ENCODE measurements at regions not wholly inside any gene's neighbourhood (a gene's known extent, or its start where the extent isn't known, plus 50 kb on each side); places are given as distances from the start of the nearest gene placed in this dataset.
"Not testable (repeated sequence)": the region's sequence is repeated elsewhere in the genome, so short reads cannot be mapped to it uniquely, and the experiment has no call there.

DNA sequence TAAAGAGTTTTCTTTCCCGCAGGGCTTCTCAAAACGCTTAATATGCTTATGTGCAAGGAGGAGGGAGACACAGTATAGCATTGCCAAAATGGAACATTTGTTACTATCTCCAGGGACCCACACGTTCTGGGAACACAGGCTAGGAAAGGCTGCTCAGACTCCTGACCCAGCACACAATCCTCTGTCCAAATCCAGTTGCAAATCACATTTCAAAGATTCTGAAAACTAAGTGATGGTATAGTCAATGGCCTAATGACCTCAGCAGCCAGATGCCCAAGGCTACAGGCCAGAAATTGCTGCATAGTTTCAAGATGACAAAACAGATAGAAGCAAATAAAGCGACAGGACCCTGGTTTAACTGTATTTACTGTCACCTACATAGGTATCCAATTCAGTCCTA, 97.0 kb upstream of the GRIP1 start:
- no peak for DNase-seq (ENCODE audit: low read depth)

DNA sequence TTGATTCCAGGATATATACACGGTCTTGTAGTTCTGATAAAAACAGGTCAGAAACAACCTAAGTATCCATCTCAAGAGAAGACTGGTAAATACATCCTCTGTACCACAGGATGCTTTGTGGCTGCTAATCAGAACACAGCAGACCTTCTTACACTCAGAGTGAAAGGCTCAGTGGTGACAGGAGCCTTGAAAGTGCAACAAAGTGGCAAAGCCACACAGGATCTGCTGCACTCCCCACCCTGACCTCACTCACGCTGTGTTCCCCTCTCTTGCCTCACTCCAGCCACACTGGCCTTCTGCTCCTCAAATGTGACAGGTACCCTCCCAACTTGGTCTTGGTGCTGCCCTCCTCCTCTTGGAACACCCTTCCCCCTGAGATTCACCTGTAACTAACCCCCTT, 98.1 kb upstream of the GRIP1 start:
- DNase-seq (ENCODE audit: low read depth), result no peak

DNA sequence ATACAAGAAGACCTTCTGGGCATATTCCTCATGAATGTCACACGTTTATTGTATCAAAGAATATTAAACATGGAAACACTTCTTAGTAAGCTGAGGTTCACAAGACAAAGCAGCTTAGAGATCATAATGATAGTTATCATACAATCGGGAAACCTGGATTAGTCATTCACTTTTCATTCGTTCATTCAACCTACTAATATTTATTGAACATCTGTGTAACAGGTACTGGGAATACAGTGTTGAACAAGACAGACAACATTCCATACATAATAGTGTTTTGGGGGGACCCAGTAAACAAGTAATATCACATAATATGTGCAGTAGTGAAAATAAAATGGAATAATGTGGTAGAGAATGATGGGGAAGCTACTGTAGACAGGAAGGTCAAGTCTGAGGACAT, 100.6 kb upstream of the GRIP1 start:
- no peak for DNase-seq (ENCODE audit: low read depth)

DNA sequence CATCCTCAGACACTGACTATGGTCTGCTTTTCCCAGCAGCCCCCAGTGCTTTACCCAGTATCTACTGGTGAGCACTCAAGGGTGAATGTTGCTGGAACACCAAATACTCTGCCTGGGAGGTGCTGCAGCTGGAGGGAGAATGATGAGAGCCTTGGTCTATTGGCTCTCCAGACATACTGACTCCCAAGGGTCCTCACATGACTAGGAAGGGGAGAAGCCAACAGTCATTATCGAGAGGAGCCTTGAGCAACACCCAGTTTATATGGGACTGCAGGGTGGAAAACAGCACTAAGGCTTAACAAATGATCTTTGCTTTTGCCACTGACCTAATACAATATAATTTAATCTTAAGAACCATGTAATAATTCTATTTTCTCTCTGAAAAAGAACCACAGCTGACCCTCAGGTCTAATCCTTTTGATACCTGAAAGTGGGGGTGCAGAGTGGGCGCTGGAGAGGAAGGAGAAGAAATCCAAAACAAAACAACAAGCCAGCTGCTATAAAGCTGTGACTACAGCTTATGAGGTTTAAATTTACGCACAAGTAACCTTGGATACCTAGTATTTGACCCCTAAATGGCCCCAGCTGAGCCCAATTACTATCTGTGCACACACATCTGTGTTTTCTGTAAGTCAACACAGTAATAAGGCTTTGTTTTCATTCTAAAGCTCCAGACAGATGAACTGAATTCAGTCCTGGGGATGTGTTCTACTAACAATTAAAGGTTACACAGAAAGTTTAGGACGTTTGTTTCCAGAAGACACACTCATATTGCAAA, 107.8 kb upstream of the GRIP1 start:
- no peak for DNase-seq (ENCODE audit: low read depth)

DNA sequence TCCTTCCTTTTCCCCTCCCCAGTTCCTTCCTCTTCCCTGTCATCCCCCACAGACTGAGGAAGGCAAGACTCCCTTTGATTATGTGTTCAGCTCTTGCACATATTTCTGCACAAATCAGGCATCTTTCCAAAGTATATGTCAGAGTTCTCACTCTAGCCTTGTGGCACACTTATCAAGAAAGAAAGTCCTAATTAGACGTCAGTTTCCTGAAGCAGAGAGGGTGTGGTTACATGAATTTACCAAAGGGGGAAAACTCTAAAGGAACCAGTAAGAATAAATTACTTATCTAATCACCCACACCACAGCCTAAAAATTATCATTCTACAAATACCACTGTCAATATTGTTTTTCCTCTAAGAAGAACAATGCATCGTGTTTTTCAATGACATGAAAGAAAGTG, 120.7 kb upstream of the GRIP1 start:
- no peak for DNase-seq (ENCODE audit: low read depth)

DNA sequence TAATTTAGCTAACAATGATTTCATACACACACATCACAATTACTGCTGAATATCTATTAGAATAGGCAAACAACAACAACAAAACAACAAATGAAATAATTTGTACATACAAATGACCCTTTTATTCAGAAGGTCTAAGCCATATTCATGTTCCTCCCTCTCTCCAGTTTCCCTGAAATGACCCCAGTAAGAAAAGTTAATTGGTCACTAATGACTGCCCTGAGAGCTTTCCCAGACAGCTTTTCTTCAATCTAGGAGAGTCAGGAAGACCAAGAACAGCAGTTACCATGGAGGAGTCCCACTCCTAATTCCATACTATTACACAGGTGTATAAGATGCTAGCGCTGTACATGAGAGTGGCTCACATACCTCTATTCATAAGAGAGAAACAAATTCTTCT, 121.2 kb upstream of the GRIP1 start:
- no peak for DNase-seq (ENCODE audit: low read depth)

DNA sequence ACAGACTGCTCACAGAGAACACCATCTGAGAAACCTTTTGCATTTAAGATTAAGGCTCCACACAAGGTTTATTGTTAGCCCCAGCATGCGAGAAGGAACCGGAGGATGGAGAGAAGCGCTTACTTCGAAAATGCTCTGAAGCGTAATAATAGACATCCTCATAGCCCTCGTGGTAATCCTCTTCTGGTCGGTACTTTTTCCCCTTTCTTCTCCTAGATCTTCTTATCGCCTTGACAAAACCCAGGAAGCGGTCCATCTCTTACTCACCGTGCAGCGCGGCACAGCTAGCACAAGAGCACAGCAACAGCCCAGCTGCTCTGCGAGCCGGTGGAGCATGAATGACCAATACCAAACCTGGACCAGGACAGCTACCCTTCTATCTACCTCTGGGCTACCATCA, 125.1 kb upstream of the GRIP1 start:
- no peak for DNase-seq (ENCODE audit: low read depth)

DNA sequence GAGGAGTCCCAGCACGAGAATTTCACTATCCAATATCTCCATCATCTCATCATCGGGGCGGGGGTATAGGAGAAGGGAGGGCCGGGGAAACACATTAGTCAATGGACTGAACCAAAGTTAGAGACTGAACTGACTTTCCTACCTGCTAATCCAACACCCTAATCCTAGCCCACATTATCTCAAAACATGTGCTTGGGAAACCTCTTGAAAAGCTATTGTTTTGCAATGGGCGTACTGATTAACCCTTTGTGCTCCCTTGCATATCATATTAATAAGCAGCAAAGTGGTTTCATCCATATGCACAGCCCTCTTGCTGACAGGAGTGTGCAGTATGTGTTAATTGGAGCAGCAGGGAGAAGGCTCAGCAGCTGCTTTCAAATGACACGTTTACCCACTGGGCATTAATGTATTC, 125.7 kb upstream of the GRIP1 start:
- no peak for DNase-seq (ENCODE audit: low read depth)

DNA sequence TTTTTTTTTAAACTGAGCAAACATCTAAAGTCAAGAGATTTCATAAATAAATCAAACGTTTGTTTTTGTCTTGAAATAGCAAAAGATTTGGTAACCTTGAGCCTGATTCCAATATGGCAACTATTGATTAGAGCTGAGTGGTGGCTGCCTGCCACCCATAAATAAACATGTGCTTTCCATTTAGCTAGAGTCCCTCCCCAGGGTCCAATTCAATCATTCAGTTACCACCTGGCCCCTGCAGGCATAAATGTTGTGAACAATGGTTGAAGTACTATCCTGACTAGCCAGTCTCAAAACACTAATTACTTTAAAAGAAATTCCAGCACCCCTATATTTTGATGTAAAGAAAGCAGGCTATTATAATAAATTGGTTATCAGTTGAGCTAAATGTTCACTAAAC, 129.7 kb upstream of the GRIP1 start:
- DNase-seq (ENCODE audit: low read depth), result no peak

DNA sequence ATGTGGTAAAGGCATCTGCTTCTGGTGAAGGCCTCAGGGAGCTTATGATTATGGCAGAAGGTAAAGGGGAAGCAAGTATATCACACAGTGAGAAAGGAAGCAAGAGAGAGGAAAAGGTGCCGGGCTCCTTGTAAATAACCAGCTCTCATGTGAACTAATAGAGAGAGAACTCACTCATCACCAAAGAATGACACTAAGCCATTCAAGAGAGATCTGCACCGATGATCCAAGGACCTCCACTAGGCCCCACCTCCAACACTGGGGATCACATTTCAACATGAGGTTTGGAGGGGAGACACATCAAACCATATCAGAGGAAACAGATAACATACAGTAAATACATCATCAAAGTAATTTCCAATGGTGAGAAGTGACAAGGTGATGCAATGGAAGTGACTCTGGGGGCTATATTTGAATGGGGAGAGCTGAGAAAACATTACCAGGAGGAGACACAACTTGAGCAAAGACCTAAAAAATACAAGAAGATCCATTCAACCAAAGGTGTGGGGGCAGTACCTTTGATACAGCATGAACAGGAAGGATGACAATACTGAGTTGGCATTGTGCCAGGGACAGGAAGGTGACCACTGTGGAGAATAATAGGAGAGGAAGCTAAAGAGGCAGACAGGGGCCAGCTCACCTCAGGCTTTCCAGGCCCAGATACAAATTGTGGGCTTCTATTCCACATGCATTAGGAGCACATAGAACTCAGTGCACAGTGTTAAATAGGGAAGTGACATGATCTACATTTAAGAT, 134.4 kb upstream of the GRIP1 start:
- no peak for DNase-seq (ENCODE audit: low read depth)

DNA sequence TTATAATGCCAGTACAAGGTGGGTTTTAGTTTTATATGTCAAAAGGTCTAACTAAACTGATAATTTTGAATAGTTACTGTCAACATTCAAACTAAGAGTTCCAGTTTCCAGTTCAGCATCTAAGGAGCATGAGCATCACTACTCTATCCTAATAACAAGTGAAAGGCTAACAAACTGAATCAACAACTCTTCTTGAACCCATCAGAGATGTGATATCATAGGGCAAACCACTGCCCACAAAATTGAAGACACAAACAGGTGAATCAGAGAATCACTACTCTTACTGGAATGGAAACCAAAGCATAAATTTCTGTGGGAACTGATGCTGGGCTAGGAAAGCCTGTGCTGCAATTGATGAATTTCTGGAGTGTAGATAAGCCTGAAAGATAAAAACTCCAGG, 140.7 kb upstream of the GRIP1 start:
- no peak for DNase-seq (ENCODE audit: low read depth)

DNA sequence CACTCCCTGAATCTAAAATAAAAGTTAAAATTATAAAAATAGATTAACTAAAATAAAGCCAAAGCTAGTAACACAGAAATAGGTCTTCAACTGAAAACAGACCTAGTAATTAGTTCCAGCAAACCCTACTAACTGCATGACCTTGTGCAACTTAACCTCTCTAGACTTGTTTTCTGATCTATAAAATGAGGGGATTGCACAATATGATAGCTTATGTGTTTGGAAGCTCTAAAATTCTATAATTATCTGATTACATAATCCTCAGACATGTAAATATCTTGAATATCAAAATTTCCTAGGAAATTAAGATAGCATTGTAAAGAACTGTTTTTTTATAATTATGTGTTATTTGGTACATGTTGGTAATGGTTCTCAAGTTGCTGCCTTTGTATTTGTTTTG, 144.1 kb upstream of the GRIP1 start:
- DNase-seq (ENCODE audit: low read depth), result no peak

DNA sequence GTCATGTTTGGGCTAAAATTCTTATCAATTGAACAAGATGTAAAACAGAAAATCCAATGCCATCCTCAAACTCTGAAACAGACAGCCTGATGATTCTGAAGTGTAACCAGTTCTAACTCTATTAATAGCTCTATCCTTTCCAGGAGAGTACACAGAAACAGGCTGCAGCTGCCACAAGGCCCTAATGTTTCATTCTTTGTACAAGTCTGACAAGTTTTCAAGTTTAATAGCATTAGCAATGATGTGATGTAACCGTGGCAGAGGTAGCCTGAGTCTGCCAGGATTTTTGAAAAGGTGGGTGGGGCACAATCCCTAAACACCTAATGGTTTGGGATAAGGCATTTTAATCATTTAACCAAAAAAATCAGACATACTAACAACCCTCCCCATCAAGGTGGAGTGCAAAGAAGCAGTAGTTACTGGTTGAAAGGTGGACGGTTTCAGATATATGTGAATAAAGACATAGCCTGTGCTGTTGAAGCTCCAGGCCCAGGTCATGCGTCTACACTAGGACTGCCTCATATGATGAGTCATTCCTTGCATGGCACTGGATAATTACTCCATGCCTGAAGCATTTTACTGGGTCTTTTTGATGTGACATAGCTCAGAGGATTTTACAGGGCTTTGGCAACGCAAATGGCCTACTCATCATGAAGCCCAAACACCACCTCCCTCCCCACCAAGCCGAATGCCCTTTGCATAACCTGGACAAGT, 145.1 kb upstream of the GRIP1 start:
- DNase-seq (ENCODE audit: low read depth), result no peak

DNA sequence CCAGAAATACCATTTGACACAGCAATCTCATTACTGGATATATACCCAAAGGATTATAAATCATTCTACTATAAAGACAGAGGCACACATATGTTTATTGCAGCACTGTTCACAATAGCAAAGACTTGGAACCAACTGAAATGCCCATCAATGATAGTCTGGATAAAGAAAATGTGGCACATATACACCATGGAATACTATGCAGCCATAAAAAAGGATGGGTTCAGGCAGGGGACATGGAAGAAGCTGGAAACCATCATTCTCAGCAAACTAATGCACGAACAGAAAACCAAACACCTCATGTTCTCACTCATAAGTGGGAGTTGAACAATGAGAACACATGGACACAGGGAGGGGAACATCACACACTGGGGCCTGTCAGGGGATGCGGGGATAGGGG, 147.0 kb upstream of the GRIP1 start:
- DNase-seq (ENCODE audit: low read depth), result not testable (repeated sequence)

DNA sequence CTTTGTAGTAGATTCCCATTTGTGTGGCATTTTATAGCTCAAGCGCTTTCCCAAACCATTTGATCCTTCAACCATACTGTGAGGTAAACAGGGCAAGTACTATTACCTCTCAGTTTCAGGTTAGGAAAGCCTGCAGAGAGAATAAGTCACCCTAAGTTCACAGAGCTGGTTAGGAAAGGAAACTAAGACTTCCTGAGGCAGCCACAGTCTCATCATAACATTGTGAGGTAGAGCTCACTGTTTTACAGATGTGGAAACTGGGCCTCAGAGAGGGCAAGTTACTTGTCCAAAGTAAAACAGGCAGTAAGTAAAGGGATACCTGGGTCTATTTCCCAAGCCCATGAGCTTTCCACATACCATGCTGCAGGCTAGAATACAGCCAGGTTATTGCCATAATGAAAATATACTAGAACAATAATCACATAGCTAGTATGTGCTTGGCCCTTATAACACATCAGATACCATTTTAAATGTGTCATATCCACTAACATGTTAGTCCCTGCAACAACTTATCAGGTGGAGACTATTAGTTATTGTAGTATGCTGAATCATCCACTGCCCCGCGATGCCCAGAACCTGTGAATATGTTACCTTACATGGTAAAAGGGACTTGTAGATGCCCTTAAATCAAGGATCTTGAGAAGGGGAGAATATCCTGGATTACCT, 150.9 kb upstream of the GRIP1 start:
- no peak for DNase-seq (ENCODE audit: low read depth)

DNA sequence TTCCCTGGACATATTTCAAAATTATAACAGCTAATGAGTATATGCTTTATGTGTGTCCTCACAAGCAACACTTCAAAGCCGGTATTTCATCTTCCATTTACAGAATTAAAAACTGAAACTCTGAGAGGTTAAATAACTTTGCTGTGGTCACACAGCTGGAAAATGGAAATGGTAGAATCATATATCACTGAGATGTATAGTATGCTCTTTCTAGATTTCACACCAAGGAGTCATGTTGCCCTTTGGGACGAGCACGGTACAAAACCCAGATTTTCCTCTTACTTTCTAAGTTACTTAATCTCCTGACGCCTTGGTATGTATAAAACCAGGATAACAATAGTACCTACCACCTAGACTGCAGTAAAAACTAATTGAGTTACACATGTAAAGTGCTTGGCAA, 152.6 kb upstream of the GRIP1 start:
- no peak for DNase-seq (ENCODE audit: low read depth)

DNA sequence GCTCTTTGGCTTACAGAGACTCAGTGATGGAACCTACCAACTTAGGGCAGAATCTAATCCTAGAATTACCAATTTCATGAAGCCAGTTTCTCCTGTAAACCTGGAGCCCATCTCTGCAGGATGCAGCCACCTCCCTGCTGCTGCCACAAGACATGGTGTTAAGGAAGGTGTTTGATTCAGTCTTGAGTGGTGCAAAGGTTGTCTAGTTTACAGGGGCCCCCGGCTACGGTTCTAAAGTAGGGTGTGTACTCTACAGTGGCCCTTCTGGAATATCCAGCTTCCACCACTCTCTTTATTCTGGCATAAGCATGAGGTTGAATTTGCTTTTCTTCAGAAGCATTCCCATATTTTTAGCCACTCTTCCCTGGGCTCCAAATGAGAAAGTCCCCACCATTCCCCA, 154.1 kb upstream of the GRIP1 start:
- no peak for DNase-seq (ENCODE audit: low read depth)

DNA sequence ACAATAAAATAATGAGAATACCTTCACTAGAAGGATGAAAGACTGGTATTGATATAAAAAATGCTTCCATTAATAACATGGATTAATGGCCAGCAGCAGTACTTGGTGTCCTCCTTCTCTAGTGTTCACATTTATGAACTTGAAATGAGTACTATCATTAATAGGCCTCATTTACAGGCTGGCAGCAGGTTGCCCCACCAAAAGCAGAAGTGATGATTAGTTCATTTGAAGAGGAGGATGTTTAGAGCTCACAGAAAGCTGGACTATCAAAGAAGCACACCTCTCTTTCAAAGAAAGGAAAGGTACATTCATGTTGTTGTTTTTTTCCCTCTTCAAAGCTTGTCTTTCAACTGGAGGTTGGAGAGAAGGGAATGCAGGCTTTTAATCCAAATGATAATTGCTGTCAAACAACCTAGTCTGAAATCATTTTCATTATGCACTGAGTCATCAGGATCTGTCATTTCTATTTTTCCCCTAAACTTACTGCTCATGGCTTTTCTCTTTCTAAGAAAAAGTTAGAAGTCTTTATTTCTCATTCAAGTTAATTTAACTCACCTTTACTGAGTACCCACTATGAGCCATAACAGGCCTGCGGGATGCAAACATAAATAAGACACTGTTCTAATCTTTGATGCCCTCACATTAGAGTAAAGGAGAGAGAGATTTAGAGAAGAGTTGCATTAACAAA, 157.9 kb upstream of the GRIP1 start:
- no peak for DNase-seq (ENCODE audit: low read depth)

DNA sequence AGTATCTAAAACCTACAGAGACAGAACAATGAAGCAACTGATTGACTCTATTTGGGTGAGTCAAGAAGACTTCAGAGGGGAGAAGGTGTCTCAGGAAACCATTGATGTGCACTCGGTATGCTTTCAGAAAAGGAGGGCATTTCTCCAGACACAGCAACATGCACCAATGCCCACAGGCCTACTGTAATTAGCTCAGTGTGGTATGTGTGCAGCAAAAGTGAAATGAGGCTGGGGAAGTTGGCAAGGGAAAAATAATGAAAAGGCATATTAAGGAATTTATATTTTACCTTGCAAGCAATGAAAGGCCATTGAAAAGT, 158.4 kb upstream of the GRIP1 start:
- DNase-seq (ENCODE audit: low read depth), result no peak

DNA sequence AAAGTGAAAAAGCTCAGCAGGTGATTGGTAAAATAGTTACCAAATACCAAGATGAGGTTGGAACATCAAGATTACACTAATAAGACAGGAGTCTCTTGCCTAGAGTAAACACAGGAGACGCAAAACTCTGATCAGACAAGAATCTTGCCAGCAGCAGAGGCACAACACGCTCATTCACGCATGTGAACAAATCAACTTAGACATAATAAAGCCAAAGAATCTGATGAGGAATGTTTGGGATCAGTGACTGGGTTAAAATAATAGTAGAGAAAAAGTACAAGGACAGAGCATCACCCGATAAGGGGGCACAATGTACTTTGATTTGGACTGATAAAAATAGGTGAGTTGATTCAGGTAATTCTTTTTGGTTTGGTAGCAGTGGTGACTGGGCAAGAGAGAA, 159.5 kb upstream of the GRIP1 start:
- DNase-seq (ENCODE audit: low read depth), result no peak

DNA sequence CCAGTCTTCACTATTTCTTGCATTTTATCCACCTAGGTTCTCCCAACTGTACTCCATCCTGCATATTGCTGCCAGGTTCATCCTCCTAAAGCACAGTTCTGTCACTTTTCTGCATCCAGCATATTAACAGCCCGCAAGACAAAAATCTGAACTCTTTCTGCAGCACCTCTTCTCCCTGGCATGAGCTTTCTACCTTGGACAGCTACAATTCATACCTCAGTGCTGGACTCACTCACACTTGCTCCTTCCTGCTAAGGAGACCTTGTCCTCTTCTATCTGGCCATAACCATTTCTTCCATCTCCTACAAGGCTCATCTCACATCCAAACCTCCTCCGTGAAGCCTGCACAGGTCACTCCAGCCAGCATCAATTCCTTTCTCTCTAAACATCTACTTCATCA, 170.1 kb upstream of the GRIP1 start:
- no peak for DNase-seq (ENCODE audit: low read depth)

DNA sequence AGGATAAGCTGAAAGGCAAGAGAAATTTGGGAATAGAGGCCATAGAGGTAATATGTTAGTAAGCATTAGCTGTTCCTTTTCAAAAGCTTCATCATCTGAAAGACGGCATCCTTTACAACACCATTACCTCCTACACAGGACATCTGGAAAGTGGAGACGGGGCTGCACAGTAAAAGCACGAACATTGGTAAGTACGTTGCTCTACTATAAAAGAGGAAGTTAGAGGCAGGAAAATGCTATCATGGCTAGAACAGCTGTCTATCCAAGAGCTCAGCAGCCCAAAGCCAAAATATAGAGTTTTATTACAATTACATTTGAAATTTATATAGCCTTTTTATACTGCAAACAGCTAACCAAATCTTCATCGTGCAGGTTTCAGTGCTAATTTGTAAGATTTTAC, 172.3 kb upstream of the GRIP1 start:
- no peak for DNase-seq (ENCODE audit: low read depth)

Measured in stimulated activated CD4-positive, alpha-beta T cell treated with anti-CD3 and anti-CD28 coated beads, Interleukin-2, amount 100 ng/mL, for 4 hours (primary cell).